T-helper 2 cell treated with Interferon-gamma antibody and Interleukin-4, amounts not matched to agents 5 μg/mL and 100 μg/mL, for 36 hours (primary cell): ENCODE measurements at regions not wholly inside any gene's neighbourhood (a gene's known extent, or its start where the extent isn't known, plus 50 kb on each side); places are given as distances from the start of the nearest gene placed in this dataset.
A peak's percentile ranks its signal among the peaks of the same experiment; 100 is the strongest.

Experiments
- DNase-seq: peaks from one replicate; pipeline ENCODE4 v3.0.0; 2021; ENCODE audit warnings: low spot score
- H3K27ac Mint-ChIP-seq: one replicate; pipeline ENCODE4 v1.8.0; 2021; ENCODE audit warnings: mild to moderate bottlenecking, mixed read lengths
- H3K27me3 Mint-ChIP-seq: one replicate; pipeline ENCODE4 v1.8.0; 2021; ENCODE audit warnings: low read depth, mixed read lengths
- H3K36me3 Mint-ChIP-seq: one replicate; pipeline ENCODE4 v1.8.0; 2021; ENCODE audit warnings: low read depth, mixed read lengths
- H3K4me1 Mint-ChIP-seq: one replicate; pipeline ENCODE4 v1.8.0; 2021; ENCODE audit warnings: low read depth, mixed read lengths
- H3K4me3 Mint-ChIP-seq: one replicate; pipeline ENCODE4 v1.8.0; 2022; ENCODE audit warnings: mild to moderate bottlenecking, moderate library complexity, mixed read lengths
- H3K9me3 Mint-ChIP-seq: one replicate; pipeline ENCODE4 v1.8.0; 2021; ENCODE audit warnings: mixed read lengths

DNA sequence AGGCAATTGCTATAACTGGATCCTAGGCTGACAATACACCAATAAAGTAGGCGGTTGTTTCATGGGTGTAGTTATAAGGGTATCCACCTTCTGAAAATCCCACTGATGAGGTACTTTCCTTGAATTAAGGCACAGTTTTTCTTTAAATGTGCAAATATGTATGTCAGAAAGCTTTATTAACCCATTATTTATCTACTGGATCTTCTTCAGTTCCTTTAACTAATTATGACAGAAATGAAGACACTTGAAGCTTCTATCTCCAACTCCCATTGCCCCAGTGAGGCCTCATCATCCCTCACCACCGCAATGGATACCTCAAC is 159.6 kb upstream of the KLF3 start:
- H3K36me3 Mint-ChIP-seq: no peaks in the 10 kb centered on the region
- peaks cover 36% of the 10 kb centered on the region for H3K27me3 Mint-ChIP-seq
- no peak overlapping the region for H3K27ac Mint-ChIP-seq
- H3K4me3 Mint-ChIP-seq: no peak overlapping the region
- peaks cover 43% of the 10 kb centered on the region for H3K4me1 Mint-ChIP-seq
- no peaks in the 10 kb centered on the region for H3K9me3 Mint-ChIP-seq
- DNase-seq: no peak

DNA sequence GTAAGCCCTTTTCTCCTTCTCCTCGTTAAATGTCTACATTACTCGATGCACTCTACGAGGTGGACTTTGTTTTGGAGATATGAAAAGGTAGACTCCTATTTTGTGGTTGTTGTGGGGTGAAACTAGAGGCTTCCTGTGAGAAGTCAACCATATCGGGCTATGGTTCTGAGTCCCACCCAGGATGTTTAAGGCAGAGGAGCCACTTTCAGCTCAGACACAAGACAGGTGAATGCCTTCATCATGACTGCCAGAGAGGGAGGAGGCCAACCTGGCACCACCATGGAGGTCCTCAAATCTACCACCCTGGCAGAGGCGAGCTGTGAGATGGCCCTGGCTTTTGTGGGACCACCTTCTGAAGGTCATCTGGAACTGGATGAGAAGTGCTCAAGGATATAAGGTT is 154.4 kb upstream of the KLF3 start:
- peak overlapping the region; percentile 60 for H3K4me3 Mint-ChIP-seq
- no peak for DNase-seq
- H3K9me3 Mint-ChIP-seq: no peaks in the 10 kb centered on the region
- peaks cover 14% of the 10 kb centered on the region for H3K36me3 Mint-ChIP-seq
- H3K27ac Mint-ChIP-seq: peak overlapping the region; percentile 76
- peaks cover 58% of the 10 kb centered on the region for H3K4me1 Mint-ChIP-seq
- H3K27me3 Mint-ChIP-seq: peaks cover 51% of the 10 kb centered on the region

DNA sequence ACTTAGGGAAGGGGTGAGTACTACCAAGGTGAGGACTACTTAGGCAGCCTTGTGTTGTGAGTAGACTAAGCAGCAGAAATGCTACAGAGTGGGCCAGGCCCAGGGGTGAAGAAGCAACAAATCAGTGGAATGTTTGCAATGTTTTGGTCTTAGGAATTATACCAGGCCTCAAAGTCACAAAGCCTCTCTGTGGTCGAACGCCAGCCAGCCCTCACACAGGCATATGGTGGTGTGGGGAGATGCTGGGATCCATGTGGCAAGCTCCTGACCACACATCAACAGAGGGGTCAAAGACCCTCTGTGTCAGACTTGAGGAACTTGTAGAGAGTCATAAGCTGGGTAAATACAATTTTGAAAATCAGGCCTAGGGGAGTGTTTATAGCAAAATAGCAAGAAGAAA is 153.8 kb upstream of the KLF3 start:
- Mint-ChIP-seq H3K36me3 (peaks cover 14% of the 10 kb centered on the region), H3K27ac (peak overlapping the region; percentile 76), H3K4me1 (peaks cover 63% of the 10 kb centered on the region), H3K9me3 (no peaks in the 10 kb centered on the region), H3K4me3 (peak overlapping the region; percentile 60), H3K27me3 (peaks cover 48% of the 10 kb centered on the region)
- no peak for DNase-seq

DNA sequence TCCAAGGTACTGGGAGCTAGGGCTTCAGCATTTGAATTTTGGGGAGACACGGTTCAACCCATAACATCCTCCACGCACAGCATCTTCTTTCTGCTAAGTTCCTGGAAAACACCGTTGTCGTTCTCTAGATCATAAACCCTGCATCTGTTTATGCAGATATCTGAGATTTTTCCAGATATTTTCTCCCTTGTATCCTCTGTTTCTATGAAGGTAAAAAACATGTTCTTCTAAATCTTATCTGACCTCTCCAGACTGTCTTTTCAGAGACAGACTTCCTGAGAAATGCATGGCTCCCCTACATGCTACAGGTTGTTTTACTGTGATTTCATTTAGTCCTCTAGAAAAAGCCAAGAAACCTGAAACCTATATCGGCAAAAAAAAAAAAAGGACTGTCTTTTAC is 152.3 kb upstream of the KLF3 start:
- no peaks in the 10 kb centered on the region for H3K9me3 Mint-ChIP-seq
- peaks cover 14% of the 10 kb centered on the region for H3K36me3 Mint-ChIP-seq
- peaks cover 55% of the 10 kb centered on the region for H3K4me1 Mint-ChIP-seq
- DNase-seq: no peak
- H3K4me3 Mint-ChIP-seq: no peak overlapping the region
- no peak overlapping the region for H3K27ac Mint-ChIP-seq
- H3K27me3 Mint-ChIP-seq: peaks cover 47% of the 10 kb centered on the region

DNA sequence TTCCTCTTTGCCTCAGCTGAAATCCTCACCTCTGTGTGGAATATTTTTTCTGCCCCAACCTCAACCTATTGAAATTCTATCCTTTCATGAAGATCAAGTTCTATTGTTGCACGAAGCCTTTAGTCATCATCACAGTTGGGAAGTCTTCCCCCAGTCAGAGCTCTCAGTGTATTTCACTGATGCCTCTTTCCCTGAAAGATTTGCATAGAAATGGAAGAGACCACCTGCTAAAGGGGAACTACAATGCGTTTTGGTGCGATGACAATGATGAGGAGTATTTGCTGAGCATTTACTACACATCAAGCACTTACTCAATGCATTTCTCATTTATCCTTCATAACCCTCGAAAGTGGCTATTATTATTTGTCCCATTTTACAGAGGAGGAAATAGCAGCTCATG is 151.2 kb upstream of the KLF3 start:
- Mint-ChIP-seq H3K9me3 (no peaks in the 10 kb centered on the region), H3K4me3 (no peak overlapping the region), H3K27ac (no peak overlapping the region), H3K4me1 (peaks cover 44% of the 10 kb centered on the region), H3K36me3 (peaks cover 14% of the 10 kb centered on the region), H3K27me3 (peaks cover 38% of the 10 kb centered on the region)
- DNase-seq: no peak

DNA sequence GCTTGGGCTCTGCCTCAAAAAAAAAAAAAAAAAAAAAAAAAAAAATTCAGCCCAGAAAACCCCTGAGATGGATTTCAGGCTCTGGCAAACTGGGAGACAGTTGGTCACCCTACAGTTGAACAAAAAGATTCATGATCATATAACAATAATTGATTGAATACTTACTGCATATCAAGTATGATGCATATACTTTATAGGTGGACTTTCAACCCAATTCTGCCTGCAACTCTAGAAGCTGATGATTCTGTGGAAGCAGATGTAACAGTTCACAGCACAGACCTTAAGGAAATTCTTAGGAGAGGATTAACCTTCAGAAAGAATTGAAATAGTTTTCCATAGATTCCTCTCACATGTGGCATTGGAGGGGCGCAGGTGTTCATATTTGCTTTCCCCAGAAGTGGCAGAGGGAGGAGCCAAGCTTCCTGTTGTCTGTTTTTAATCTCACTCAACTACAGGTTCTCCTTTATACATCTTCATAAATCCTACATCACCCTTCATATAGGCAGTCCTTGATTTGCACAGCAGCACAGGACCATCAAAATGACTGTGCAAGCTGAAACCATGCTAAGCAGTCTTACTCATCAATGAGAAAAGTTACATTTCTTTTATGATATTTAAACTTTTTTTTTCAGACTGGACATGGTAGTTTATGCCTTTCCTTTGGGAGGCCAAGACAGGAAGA is 149.4 kb upstream of the KLF3 start:
- Mint-ChIP-seq H3K27me3 (peaks cover 34% of the 10 kb centered on the region), H3K9me3 (no peaks in the 10 kb centered on the region), H3K27ac (no peak overlapping the region), H3K36me3 (peaks cover 14% of the 10 kb centered on the region), H3K4me1 (peaks cover 27% of the 10 kb centered on the region), H3K4me3 (no peak overlapping the region)
- no peak for DNase-seq

DNA sequence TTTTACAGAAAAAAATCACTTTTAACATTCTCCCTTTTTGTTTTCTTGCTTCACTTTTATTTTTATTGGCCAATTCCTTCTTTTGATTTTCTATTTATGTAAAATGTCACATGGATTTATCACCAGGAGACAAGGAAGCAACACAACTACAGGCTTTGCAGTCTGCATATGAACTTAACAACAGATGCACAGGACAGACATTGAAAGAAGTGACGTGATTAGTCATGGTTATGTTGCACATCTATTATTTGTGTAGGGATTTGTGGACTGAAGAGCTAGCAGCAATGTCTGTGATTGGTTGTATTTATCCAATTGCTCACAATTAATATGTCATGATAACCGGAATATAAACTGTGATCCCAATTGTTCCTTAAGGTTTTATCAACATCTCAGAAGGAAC is 147.8 kb upstream of the KLF3 start:
- Mint-ChIP-seq H3K4me1 (peaks cover 13% of the 10 kb centered on the region), H3K9me3 (no peaks in the 10 kb centered on the region), H3K27ac (no peak overlapping the region), H3K36me3 (peaks cover 9% of the 10 kb centered on the region), H3K27me3 (peaks cover 31% of the 10 kb centered on the region), H3K4me3 (no peak overlapping the region)
- DNase-seq: no peak

DNA sequence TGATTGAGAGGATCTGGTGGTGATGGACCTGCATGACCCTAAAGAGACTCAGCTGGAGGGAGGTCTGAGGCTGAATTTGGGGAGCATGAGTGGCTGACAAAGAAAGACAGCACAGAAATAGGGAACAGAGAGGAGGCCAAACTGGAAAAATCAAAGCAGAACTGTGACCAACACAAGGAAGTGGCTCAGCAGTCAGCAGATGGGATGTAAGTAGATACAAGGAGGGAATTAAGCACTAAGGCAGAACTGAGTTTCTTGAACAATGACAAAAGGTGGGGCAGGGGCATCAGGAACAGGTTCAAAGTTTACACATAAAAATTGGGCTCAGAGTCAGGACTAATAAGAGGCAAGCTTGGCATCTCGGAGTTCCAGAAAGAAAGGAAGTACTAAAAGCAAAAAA is 144.3 kb upstream of the KLF3 start:
- Mint-ChIP-seq H3K4me3 (no peak overlapping the region), H3K4me1 (peaks cover 10% of the 10 kb centered on the region), H3K36me3 (no peaks in the 10 kb centered on the region), H3K27me3 (peaks cover 31% of the 10 kb centered on the region), H3K27ac (no peak overlapping the region), H3K9me3 (no peaks in the 10 kb centered on the region)
- DNase-seq: no peak

DNA sequence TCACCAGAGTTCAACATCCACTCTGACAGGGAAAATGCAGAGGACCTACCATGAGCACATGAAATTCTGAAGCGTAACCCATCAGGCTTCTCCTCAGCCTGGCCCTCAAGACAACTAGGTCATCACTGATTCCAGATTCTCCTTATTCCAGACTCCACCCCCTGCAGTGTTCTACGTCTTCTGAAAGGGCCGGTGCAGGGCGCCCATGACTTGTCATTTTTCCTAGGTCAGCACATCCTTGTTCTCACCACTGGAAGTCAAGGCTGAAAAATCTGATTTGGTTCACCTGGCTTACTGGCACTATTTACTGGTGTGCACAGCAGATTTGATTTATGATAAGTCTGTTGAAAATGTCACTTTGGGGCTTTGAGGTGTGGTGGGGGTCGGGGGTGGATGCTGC is 140.9 kb upstream of the KLF3 start:
- no peak for DNase-seq
- Mint-ChIP-seq H3K9me3 (no peaks in the 10 kb centered on the region), H3K27me3 (peaks cover 26% of the 10 kb centered on the region), H3K4me3 (no peak overlapping the region), H3K27ac (no peak overlapping the region), H3K36me3 (peaks cover 2% of the 10 kb centered on the region), H3K4me1 (peaks cover 9% of the 10 kb centered on the region)

DNA sequence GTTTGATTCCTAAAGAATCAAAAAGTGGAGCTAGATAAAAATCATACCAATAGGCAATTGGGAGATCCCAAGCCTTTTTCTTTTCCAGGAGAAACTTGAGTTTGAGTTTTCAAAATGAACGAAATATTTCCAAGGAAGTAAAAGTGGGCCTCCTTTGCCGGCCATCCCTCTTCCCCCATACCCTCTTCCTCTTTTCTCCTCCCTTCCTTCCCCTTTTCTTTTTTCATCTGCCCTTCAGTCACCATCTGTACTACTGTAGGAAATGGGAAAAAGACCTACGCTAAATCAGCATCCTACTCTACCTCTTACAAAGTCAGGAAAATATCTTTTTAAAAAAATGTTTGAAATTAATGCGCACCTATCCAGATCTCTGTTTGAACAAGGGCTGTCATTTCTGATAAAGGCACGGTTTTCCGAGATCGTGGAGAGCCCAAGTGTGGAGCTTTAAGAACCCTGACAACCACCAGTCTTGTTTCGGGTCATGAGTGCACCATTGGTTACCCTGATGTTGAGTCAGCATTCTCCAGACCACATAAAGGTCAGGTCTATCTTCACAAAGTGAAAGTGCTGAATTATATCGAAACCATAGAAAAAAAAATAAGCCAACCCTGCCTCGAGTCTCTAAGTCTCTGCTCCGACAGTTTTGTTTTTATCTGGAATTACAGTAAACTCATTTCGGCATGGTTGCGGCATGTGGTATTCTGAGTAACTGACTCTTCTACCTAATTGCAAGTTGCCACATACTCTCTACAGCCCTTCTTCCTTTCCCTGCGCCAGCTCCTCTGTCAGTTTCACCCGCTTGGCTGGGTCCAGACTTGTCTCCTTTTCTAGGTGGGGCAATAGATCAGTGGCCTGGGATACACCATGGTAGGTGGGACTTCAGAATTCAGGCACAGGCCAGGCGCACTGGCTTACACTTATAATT is 140.2 kb upstream of the KLF3 start:
- H3K9me3 Mint-ChIP-seq: no peaks in the 10 kb centered on the region
- peaks cover 9% of the 10 kb centered on the region for H3K4me1 Mint-ChIP-seq
- peak overlapping the region; percentile 40 for H3K4me3 Mint-ChIP-seq
- H3K27me3 Mint-ChIP-seq: peaks cover 26% of the 10 kb centered on the region
- H3K36me3 Mint-ChIP-seq: peaks cover 2% of the 10 kb centered on the region
- peak; percentile 75 for DNase-seq
- H3K27ac Mint-ChIP-seq: peak overlapping the region; percentile 74

DNA sequence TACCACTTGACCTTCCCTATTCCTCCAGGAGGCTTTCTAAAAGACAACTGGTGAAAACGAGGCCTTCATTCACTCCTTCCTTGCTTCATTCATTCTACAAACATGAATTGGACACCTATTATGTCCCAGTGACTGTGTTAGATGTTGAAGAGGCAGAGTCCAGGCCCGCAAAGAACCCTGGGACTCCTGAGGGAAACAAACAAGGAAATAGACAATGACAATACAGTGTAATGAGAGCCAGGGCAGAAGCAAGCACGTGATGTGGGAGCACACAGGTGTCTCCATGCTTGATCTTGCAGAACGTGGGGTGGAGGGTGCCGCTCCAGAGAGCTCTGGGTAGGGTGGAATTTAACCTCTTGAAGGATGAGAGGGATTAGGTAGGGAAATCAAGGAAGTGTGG is 137.6 kb upstream of the KLF3 start:
- Mint-ChIP-seq H3K4me3 (no peak overlapping the region), H3K36me3 (peaks cover 5% of the 10 kb centered on the region), H3K27me3 (peaks cover 16% of the 10 kb centered on the region), H3K4me1 (peaks cover 21% of the 10 kb centered on the region), H3K27ac (peak overlapping the region; percentile 38), H3K9me3 (peaks cover 5% of the 10 kb centered on the region)
- DNase-seq: no peak

DNA sequence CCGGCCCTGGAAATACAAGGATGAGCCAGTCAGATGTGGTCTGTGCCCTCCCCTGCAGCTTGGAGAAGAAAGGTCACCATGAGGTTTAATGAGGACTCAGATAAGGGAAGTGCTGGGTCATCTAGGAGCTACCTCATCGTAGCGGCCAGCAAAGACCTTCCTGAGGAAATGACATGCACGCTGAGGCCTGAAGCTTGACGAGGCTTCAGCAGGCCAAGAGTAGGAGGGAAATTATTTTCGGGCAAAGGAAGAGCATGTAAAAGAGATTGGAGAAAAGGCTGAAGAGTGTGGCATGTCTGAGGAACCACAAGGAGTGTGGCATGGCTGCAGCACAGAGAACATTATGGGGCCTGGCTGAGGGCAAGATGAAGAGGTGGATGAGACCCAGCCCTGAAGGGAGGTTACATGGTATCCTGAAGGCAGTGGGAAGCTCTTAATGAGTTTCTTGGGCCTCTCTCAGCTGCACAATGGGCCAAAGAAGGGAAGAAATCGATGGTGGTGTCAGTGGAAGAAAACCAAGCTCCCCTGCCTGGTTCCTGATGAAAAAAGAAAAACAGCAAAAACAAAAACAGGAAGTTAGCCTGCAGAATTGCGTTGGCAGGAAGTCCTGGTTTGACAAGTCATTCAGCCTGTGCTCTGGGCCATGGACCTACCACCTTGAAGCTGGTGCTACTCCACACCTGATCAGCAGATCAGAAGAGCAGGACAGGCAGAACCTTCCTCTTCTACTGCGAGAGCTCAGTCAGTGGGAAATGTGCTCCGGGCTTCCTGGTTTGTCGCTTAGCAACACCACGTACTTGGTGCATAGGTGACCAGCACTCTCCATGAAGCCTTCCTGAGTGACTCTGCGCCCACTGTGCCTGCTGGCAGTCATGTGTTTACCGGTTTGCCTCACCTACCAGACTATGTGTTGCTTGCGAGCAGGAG is 134.5 kb upstream of the KLF3 start:
- peaks cover 5% of the 10 kb centered on the region for H3K9me3 Mint-ChIP-seq
- peak; percentile 37 for DNase-seq
- peaks cover 5% of the 10 kb centered on the region for H3K36me3 Mint-ChIP-seq
- H3K27me3 Mint-ChIP-seq: peaks cover 10% of the 10 kb centered on the region
- H3K27ac Mint-ChIP-seq: peak overlapping the region; percentile 89
- H3K4me3 Mint-ChIP-seq: peak overlapping the region; percentile 60
- peaks cover 14% of the 10 kb centered on the region for H3K4me1 Mint-ChIP-seq

DNA sequence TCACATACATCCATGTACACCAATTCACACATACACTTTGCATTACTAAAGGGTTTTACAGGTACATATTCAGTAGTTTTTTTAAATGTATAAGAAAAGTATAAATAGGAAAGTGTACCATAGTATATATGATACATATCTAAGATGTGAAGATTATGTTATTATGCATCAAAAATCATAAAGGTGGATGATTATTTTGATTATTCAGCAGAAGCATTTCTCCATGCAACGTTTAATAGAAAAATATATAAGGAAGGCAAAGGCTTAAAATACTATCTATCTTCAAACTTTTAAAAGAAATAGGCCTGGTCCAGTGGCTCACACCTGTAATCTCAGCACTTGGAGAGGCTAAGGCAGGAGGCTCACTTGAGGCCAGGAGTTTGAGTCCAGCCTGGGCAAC is 133.5 kb upstream of the KLF3 start:
- no peak for DNase-seq
- peaks cover 12% of the 10 kb centered on the region for H3K27me3 Mint-ChIP-seq
- H3K9me3 Mint-ChIP-seq: peaks cover 5% of the 10 kb centered on the region
- peaks cover 5% of the 10 kb centered on the region for H3K36me3 Mint-ChIP-seq
- H3K27ac Mint-ChIP-seq: no peak overlapping the region
- no peak overlapping the region for H3K4me3 Mint-ChIP-seq
- peaks cover 12% of the 10 kb centered on the region for H3K4me1 Mint-ChIP-seq
